Left hindlimb (tissue), 1 donor: ENCODE measurements at regions not wholly inside any gene's neighbourhood (a gene's known extent, or its start where the extent isn't known, plus 50 kb on each side); places are given as distances from the start of the nearest gene placed in this dataset.

Experiments used
- DNase-seq: peaks from one replicate; pipeline ENCODE4 v3.0.0-alpha.2; 2018

DNA sequence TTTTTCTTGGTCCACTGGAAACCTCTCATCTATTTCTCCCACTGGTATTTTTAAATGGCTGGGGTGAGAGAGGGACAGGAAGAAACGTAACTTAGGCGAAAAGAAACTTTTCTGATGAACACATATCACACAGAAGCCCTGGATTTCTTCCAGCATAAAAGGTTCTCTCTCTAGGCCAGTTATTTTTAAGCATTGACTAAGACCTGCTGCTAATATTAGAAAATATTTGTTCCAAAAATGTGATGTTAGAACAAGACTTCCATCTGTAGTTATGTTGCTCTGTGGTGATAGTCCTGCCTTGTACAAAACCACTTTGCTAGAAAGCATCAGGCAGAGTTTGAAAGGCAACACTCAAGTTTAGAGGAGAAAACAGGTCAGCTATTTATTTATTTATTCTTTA lies 537.7 kb downstream of the MCTP2 start:
- no peak for DNase-seq

DNA sequence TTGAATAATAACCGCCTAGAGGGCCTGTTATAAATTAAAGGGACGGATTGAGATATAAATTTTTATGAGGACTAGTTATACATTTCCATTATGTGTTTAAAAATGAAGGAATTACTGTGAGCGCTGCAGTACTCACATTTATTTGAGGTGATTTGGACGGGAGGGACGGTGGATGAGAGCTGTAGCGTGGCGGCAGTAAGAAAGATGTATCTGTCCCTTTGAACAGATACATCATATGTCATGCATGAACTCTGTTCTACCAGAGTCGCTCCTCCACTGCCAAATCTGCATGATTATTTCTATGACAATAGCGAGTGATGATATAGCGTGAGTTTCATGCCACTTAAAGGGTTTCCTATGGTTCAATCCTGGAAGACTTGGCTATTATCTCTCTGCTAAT lies 538.8 kb downstream of the MCTP2 start:
- no peak for DNase-seq

DNA sequence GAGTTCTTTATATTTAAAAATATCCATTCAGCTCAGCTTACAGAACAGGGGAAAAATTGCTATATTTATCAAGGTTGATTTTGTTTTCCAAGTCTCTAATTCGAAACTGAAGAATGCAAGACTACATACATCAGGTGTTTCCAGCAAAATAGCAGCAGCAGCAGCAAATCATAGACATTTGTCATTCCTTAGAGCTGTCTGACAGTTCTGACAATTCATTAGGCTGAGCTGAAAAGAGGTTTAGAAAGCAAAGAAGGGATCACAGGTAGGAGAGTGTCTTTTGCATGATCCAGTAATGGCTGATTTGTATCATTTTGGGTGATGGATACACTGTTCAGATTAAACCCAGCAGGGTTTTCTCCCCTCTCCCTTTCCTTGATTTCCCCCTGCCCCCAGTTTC lies 545.7 kb downstream of the MCTP2 start:
- no peak for DNase-seq

DNA sequence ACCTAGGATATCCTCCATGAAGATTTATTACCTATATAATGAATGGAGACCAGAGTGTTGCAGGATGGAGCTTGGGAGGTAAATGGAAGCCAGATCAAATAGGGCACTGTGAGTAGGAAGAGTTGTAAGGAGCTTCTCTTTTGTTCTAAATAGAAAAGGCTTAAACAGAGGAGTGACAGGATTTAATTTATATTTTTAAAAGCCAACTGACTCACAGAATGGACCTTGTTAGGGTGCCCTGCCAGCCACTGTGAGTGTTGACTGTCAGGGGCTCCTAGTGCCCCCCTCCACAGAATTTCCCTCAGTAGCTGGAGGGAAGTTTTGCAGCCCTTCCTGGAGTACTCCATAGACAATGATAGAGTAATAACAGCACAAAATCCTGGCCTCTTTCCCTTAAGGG lies 547.5 kb downstream of the MCTP2 start:
- no peak for DNase-seq

DNA sequence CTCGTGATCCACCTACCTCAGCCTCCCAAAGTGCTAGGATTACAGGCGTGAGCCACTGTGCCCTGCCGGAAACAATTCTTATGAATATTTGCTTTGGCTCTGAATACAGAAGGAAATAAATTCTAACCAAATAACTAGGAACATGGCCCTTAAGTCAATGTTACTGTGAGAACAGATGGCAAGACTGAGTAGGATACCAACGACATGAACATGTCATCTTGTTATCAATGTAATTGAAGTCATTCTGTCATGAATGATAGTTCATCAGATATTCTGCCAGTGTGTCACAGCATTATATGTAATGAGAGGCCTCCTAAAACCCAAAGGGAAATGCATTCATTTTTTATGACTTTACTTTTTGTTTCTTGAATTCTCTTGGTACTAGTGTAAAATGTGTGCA lies 548.8 kb downstream of the MCTP2 start:
- DNase-seq, result no peak

DNA sequence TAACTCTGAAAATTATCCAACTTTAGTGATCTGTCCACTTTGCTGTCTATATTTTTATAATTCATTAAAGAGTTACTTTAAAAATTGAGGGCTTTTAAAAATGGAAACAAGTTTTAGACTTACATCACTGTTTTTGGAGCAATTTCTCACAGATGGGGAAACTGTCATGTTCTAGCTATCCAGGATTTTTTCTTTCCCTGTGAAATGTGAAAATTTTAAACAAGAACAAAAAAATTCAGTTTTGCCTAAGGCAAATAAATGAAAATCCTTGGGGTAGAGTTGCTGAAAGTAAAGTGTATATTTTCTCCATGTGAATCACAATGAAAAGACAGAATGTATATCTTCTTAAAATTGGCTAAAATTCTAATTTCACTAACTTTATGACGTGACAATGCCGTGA lies 553.7 kb downstream of the MCTP2 start:
- DNase-seq, result no peak

DNA sequence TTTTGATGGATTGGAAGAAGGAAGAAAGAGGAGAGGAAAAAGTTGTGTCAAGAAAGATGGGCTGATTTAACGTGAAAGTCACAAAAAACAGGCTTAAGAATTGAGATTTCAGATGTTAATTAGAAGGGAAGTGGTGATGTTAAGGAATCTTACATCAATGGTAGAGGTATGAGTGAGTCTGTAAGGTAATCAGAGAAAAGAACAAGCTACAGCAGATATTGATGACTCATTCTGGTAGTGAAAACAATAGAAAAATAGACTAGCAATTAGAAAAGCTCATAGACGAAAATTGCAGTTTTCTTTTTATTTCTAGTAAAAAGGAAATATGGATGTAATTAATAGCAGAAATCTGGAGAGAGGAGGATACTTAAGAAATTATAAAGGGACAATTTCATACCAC lies 559.6 kb downstream of the MCTP2 start:
- DNase-seq, result no peak

DNA sequence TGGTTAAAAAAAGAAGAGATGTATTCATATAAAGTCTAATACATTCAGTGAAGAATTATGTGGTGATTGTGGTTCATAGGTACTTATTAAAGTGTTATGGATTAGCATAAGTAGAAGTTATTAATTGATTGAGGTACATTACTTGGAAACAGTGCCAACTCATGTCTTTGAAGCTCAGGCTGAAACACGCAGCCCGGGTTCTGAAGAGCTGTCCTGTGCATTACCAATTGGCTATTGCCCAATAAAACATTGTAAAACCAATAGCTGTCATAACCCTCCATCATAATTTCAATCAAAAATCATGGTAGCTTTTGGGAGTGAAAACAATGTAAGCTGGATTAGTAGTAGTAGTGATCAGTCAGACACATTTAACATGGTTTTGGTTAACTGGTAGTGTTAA lies 560.1 kb downstream of the MCTP2 start:
- DNase-seq, result no peak

DNA sequence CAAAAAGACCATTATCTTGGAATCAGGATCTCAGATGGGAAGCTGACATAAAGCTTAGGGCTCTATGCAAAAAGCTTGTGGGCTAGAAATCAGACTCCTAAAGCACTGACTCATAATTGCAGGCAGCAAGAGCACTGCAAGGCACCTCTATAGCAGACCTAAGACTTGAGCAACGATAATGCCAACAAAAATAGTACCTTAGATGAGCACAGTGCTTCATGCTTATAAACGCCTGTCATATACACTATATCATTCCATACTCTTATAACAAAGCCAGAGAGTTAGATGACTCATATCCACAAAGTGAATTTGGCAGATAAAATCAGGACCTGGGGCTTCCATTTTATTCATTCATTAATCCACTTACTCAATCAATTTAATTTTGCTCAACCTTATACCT lies 560.8 kb downstream of the MCTP2 start:
- no peak for DNase-seq

DNA sequence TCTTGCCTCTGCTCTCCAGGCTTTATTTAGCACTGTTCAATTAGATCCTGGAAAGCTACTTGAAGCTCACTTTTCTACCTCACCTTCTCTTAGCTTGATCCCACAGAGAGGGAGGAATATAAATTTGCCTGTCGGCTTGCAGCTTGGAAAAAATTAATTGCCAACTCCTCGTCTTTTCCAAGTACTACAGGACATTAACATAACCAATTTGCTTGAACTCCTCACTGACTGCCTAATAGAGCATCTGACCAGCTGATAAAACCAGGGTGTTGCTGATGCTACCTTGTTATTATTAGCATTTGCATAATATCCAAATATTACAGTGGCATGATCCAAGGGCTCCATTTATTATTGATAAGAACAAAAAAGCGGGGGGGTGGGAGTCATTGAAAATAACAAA lies 561.8 kb downstream of the MCTP2 start:
- no peak for DNase-seq

DNA sequence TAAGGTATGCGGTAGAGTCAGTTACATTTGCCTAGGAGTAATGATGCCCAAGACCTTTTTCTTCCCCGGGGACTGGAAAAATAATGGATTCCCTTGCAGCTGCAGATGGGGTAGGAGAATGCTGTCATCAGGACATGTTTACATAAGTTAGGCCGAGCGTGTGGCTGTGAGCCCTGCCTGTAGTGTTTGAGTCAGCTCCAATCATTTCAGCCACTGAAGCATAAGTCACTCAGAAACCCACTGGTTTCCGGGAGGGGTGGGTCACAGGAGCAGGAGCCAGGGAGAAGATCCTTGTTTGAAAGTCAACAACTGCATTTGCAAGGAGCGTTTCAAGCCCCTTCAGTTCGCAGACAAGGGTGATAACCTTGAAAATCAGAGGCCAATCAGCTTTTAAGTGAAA lies 562.3 kb downstream of the MCTP2 start:
- DNase-seq, result no peak

DNA sequence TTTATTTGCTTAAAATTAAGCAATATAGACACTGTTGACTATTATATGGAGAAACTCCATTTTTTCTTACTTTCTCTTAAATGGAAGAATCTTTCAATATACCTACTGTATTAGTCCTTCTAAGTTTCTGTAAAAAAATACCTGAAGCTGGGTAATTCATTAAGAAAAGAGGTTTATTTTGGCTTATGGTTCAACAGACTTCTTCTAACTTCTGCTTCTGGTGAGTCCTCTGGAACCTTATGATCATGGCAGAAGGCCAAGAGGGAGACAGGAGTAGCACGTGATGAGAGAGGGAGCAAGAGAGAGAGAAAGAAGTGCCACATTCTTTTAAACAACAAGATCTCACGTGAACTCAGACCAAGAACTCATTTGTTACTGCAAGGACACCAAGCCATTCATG lies 573.3 kb downstream of the MCTP2 start:
- DNase-seq, result no peak

DNA sequence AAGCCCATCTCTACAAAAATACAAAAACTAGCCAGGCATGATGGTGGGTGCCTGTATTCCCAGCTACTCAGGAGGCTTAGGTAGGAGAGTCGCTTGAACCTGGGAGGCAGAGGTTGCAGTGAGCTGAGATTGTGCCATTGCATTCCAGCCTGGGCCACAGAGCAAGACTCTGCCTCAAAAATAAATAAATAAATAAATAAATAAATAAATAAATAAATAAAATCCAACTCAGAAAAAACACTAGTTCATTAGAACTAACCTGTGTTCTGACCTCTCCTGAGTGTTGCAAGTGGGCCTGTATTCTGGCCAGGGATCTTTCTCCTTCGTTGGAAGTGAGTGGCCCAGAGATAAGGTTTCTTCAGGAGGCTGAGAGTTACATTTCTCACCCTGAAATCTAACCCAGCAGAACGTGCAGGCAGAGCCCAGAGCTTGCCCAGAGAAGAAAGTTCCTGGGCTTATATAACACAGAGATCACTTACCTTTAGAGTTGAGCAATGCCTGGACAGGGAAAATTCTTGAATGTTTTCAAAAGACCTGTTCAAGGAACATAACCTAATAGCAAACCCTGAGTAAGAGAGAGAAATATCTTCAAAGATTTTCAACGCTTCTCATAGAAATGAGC lies 583.9 kb downstream of the MCTP2 start:
- no peak for DNase-seq

DNA sequence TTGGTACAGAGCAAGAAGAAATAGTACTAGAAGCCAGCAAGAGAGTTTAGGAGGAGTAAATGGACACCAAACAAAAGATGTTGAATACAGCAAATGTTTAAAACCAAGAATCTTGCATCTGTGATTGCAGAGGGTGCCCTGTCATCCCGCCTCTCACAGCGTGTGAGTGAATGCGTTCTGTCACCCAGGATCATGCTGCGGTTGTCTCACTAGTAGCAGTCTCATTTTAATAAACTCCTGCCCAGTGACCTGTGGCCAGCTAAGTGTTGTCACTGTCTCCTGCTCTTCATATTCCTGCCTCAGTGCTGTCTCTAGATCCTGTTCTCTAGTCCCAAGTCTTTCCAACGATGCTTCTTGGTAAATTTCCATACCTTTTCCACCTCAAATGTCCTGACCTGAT lies 584.6 kb downstream of the MCTP2 start:
- no peak for DNase-seq

DNA sequence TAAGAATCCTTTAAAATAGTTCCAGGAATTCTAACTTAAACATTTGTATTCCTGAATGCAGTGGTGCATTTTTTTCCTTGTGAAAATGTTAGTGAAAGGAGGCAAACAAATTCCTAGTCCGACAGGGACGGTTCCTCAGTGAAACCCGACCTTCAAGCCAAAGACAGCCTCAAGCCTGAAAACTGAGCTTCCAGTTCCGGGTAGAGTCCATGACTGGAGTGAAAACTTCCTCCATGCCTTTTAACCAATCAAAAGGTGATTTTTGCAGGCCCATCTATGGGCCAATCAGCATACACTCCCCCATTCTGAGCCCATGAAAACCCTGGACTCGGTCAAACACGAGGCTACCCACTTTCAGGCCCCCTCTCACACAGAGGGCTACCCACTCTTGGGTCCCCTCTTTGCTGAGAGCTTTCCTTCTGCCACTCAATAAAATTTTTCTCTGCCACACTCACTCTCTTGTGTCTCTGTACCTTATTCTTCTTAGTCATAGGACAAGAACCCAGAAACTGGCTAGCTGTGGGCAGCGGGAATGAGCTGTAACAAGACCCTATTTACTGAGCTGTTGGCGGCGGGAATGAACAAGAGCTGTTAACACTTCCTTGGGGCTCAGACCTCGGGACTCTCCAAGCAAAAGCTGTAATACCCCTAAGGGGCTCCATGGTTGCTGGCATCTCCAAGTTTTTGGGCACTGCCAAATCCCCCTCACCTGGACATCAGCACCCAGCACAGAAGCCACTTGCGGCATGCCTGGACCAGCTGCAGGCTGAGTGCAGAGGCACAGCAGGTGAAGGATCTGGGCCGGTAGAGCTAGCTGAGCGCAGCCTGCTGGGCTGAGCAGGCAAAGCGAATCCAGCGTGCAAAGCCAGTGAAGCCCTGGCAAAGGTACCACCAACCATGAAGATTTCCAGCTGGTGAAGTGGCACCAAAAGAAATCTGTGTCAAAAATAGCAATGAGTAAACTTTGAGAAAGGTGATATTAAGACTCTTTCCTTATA lies 598.8 kb downstream of the MCTP2 start:
- DNase-seq, result no peak

DNA sequence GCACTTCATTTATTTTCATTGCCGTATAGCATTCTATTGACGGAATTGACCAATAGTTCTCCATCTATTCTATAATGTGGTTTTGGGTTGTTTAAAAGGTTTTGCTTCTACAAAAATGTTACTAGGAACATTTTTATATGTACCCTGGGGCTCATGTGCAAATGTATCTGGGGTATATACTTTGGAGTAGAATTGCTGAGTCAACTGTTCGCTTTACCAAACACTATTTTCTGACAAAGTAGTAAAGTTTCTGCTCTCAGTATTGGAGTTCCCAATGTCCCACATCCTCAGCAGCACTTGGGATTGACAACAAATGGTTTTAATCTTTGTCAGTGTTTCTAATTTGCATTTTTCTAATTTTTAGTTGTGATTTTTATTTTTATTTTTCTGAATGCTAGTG lies 602.6 kb downstream of the MCTP2 start:
- no peak for DNase-seq

DNA sequence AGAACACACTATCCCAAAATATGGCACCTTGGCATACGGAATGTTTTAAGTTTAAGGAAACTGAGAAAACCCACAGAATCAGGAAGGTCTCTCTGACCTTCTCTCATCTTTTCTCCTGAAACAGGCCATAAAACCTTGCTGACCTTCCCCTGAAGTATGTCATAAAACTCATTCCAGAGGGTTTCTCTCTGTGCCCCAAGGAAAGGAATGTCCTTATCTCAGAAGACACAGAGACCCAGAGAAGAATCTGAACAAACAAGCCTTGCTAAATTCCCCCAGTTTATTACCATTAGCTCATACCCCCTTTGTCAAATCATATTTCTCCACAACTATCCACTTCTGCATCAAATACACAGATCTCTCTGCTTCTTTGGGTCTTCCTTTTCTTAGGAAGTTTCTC lies 603.1 kb downstream of the MCTP2 start:
- DNase-seq, result no peak

DNA sequence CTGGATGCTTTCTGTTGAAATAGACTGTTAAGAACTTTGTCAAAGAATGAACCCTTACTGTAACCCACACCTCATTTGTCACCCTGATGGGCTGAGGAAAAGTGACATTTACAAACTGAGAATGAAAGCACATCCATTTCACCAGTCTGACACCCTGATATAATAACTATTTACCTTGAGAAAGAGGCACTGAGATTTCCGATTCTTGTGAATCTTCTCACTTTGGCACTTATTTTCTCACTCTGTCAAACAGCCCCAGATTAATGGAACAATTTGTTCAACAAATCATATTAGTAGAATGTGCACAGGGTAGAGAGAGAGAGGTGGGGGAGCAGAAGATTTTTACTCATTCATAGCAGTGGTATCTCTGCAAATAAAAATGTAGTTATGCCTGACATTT lies 606.9 kb downstream of the MCTP2 start:
- DNase-seq, result no peak

DNA sequence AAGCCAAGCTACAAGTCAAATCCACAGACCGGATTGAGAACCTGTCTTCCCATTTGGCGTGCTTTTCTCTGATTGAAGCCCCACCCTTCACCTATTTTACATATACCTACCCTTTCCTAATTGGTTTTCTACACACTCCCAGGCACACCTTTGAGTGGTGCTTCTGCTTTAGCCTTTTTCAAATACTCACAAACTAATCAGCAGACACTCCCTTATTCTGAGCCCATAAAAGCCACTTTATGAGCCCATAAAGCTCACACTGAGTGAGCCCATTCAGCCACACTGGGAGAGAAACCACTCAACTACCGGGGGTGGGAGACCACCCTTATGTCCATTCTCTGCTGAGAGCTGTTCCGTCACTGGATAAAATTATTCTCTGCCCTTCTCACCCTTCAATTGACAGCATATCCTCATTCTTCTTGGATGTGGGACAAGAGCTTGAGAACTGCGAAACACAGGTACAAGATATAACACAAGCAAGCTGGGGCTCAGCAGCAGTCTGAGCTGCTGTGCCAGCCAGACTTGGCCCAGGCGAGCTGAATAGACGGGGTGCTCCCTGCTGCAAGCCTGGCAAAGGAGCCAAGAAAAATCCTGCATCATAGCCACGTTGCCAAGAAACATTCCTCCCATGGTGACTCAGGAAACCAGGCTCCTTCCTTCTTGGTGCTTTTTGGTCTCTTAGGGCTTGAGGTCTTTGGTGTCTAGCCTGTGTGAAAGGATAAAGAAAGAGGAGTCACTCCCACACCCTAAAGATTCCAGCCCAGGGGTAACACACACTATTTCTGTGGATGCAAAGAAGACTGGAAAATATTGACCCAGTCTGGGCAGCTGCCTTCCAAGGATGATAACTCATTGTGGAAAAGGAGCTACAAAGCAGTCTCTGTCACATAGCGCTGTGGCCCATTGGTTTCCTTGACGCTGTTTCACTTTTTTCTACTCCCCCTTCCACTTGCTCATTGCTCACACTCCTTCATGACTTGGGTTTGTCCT lies 609.7 kb downstream of the MCTP2 start:
- DNase-seq, result no peak

DNA sequence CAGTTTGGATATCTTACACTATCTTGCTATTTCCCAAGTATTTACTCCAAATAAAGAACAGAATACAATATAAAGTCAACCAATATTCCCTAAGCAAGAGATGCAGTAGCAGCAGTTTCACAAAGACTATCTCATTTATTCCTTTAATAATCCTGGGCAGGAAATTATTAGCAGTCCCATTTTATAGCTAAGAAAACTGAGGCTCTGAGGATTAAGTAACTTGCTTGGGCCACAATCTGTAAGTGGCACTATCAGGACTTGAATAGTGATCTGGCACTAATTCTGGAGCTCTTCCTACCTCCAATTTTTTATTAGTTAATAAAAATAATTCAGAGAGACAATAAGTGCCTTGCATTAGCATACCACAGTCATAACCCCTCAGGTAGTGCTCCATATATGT lies 611.7 kb downstream of the MCTP2 start:
- DNase-seq, result no peak

DNA sequence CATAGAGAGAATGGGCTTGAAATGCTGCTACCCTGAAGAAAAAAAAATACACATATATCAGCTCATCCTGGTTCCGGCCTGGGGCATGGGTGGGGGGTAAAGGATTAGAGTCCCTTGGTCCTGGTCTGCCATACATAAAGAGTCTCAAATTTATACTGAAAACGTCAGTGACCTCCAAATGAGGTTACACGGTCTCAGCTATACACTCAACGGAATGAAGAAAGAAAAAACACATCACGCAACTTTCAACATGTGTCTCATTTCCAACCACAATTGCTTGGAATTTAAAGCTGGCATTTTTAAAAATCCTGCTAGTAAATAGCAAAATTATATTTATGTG lies 612.8 kb downstream of the MCTP2 start:
- DNase-seq, result no peak

DNA sequence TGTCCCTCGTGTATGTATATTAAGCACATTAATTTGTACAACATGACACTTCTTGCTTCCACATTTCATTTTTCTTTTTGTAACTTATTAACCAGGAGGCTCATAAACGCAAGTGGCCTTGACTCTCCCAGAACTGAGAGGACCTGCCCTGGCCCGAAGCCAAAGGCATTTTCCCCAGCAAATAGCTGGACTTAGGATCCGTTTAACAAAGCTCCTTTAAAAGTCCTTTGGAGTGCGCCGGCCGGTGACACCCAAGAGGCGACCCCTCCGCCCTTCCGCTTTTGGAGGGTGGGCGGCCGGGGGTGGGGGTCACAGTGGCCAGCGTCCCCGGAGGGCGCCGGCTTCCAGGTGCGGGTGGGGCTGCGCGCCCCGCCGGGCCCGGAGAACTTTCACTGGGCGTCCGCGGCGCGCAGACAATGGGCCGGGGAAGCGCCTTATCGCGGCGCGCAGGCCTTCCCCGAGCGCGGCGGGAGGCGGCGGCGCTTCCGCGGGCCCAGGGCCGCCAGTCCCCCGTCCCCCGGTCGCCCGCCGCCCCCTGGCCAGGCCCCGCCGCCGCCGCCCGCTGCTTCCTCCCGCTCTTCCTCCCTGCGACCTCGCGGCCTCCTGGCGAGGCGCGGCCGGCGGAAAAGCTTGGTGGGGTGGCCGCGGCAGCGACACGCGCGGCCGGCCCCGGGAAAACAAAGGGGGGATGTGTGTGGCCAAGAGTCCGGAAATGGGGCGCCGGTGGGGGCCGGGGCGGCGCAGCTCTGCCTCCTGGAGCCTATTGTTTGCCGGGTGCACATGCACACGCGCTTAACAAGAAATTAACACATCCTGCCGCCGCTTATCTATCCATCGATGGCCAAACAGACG lies 613.4 kb downstream of the MCTP2 start:
- peak; percentile 81 for DNase-seq

DNA sequence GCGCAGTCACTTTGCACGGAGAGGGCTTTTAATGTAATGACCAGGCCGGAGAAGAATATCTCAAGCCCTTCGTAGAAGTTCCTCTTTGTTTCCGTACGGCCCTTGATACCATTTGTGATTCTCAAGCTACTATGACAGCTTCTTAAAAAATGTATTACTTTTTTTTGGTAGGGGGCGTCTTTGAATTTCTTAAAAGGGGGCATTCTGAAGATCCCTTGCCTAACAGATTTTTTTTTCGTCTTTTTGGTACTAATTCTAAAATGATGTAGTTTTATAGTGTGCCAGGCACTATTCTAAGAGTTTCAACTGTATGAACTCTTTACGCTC lies 614.0 kb downstream of the MCTP2 start:
- no peak for DNase-seq
